ENCODE measurements at regions not wholly inside any gene's neighbourhood (a gene's known extent, or its start where the extent isn't known, plus 50 kb on each side); places are given as distances from the start of the nearest gene placed in this dataset.
A peak's percentile ranks its signal among the peaks of the same experiment; 100 is the strongest.

- Histone ChIP-seq H3K4me3 (no peak overlapping the region), H3K36me3 (no peaks in the 10 kb centered on the region), H3K27me3 (peaks cover 0 to 19% (median 0%) of the 10 kb centered on the region in 11 experiments; a peak in 4 of 22 replicates), H3K4me2 (no peak overlapping the region), H3K9ac (no peak overlapping the region), H3K27ac (no peak overlapping the region), H3K4me1 (peaks cover 30 to 53% (median 45%) of the 10 kb centered on the region in 10 experiments), H3K9me3 (replicated peaks in 1 of 11) (no peaks in the 10 kb centered on the region), H4K20me1 (no peaks in the 10 kb centered on the region; a peak in 1 of 22 replicates)
- TF ChIP-seq Cebpa-rat (IDR thresholded peaks at IDR 0.05), result no peak
Observed at GRCh38 chr6:169902070-169902469, 150.6 kb downstream of the ERMARD start.

DNA sequence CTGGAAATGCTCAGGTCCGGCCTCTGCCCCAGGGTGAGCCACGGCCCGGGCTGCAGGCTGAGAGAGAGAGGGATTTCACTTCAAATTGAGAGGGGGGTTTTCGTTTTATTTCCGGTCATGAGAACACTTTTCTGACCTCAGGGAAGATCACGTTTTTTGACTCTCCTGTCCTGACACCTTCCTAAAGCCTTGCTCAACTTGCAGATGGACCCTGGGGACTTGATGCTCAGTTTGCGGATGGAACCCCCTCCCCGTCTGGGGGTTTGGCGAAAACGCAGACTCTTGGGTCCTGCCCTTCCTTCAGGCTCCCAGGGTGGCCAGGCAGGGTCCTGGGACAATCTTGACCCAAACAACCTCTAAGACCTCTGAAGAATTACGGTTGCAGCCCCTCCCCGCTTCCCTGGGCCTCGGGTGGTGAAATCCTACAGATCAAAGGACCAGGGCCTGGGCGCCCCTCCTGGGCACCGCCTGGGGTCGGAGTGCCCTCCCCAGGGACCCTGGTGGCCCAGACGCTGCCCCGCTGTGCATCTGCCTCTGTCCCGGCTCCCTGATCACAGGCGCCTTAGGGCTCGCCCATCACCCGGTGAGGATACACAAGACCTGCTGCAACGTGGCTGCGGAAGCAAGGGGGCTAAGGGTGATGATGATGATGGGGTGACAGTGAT, 148.2 kb downstream of the ERMARD start:
- H3K4me1 ChIP-seq, result peaks cover 9 to 35% (median 21%) of the 10 kb centered on the region in 10 experiments
- peak overlapping the region in 1 of 11 experiments; percentile 60; a peak in 1 of 22 replicates for H3K9ac ChIP-seq
- H3K36me3 ChIP-seq, result no peaks in the 10 kb centered on the region
- H3K27ac ChIP-seq, result no peak overlapping the region; a peak in 2 of 22 replicates
- H4K20me1 ChIP-seq, result no peaks in the 10 kb centered on the region
- peak overlapping the region in 9 of 11 experiments; percentile 29 to 88 (median 74); a peak in 18 of 22 replicates for H3K4me2 ChIP-seq
- no peak for TF ChIP-seq Cebpa-rat (IDR thresholded peaks at IDR 0.05)
- no peak overlapping the region for H3K4me3 ChIP-seq
- 0 out of 22 replicates have a peak, but pooled peaks cover 0 to 8% (median 0%) of the 10 kb centered on the region in 11 experiments for H3K27me3 ChIP-seq
- H3K9me3 ChIP-seq (replicated peaks in 1 of 11), result no peaks in the 10 kb centered on the region

DNA sequence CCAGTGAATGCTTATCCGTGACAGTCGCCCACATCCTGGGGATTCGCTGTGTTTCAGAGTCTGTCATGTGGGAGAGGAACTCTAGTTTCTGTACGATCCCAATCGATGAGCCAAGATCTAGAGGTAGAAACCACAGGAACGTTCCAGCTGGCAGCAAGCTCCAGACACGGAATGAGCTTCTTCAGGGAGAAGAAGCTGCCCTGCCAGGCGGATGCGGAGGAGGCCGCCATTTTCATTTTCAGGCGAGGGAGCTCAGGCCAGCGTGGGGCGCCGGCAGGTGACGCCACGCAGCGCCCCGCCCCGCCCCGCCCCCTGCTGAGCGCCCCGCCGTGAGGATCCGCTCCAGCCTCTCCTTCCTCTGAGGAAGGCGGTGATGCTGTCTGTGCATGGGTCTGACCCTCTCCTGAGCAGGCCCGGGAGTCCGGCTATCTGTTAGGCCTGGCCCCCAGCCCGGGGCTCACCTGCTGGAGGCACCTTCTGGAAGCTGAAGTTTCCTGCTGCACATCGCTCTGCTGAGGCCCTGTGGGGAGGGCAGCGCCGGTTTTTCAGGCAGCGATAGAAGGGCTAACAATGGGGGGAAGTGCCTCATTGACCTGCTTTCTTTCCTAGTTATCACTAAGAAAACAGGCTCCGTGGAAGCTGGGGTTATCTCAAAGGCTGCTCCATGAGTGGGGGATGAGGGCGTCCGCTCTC, 147.5 kb downstream of the ERMARD start:
- Histone ChIP-seq H3K27ac (no peak overlapping the region; a peak in 1 of 22 replicates), H3K4me1 (peaks cover 2 to 35% (median 14%) of the 10 kb centered on the region in 10 experiments; a peak in 17 of 20 replicates), H3K4me3 (no peak overlapping the region), H3K9me3 (replicated peaks in 1 of 11) (no peaks in the 10 kb centered on the region), H3K9ac (no peak overlapping the region), H3K4me2 (peak overlapping the region in 9 of 11 experiments; percentile 29 to 88 (median 74); a peak in 13 of 22 replicates), H3K27me3 (0 out of 22 replicates have a peak, but pooled peaks cover 0 to 8% (median 0%) of the 10 kb centered on the region in 11 experiments), H3K36me3 (no peaks in the 10 kb centered on the region), H4K20me1 (no peaks in the 10 kb centered on the region)
- no peak for TF ChIP-seq Cebpa-rat (IDR thresholded peaks at IDR 0.05)

DNA sequence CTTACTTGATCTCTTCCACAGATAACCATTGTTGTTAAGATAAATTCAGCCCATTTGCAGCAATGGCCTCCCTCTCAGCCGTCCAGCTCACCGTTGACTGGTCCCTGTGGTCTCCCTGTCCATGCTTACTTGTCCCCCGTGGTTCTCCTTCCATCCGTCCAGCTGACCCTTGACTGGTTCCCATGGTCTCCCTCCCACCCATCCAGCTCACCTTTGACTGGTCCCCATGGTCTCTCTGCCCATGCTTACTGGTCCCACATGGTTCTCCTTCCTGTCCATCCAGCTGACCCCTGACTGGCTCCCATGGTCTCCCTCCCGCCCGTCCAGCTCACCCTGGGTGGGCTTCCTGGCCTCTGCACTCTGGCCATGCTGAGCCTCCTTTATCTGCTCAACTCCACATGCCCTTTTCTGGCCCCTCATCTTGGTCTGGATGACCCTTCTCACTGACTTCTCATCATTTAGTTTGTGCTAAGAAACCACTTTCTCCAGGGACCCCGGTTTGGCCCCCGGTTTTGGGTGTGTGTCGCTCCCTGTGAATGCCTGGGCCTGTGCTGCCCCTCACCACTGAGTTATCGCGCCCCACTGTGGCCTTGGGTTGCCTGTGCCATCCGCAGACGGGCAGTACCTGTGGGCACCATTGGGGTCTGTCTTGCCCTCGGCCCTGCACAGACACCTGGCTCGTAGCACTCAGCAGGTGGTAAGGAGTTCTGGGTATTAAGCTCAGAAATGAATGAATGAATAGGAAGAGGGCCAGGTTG, 146.4 kb downstream of the ERMARD start:
- no peak overlapping the region for H3K27ac ChIP-seq
- no peak overlapping the region for H3K4me2 ChIP-seq
- TF ChIP-seq Cebpa-rat (IDR thresholded peaks at IDR 0.05), result no peak
- peaks cover 4 to 30% (median 13%) of the 10 kb centered on the region in 10 experiments; a peak in 16 of 20 replicates for H3K4me1 ChIP-seq
- no peak overlapping the region for H3K9ac ChIP-seq
- peaks cover 0 to 8% (median 0%) of the 10 kb centered on the region in 11 experiments; a peak in 1 of 22 replicates for H3K27me3 ChIP-seq
- H3K4me3 ChIP-seq, result no peak overlapping the region
- H3K36me3 ChIP-seq, result no peaks in the 10 kb centered on the region
- peaks cover 0 to 4% (median 0%) of the 10 kb centered on the region in 11 experiments; a peak in 5 of 22 replicates for H3K9me3 ChIP-seq (replicated peaks in 1 of 11)
- no peaks in the 10 kb centered on the region for H4K20me1 ChIP-seq

DNA sequence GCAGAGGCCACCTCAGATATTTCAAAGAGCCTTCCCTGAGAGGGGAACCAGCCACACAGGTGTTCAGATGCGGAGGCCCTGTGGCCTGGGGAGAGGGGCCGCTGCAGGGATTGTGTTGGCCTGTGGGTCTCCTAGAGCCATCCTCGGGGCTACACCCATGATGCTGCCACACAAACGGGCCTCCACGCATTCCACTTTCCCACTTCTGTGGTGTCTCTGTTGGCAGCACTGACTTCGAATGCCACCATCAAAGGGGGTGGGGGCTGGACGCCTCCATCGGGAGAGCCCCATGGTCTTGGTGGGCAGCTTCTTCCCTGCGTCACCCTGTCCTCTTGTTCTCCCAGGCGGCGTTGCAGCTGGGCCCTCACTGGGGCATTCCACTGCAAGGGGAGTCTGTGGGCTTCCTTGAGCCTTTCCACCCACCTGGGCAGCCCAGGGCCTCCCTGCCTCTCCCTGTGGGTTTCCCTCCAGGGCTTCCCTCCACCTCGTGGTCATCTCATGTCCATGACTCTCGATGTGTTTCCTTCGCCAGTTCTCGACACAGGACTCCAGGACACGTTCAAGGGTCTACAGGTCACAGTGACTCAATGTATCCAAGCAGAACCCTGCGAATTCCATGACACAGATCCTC, 145.5 kb downstream of the ERMARD start:
- Histone ChIP-seq H3K27ac (no peak overlapping the region), H3K4me1 (peaks cover 4 to 30% (median 13%) of the 10 kb centered on the region in 10 experiments; a peak in 16 of 20 replicates), H3K9ac (no peak overlapping the region), H3K9me3 (replicated peaks in 1 of 11) (peaks cover 3 to 13% (median 8%) of the 10 kb centered on the region in 11 experiments; a peak in 20 of 22 replicates), H3K36me3 (no peaks in the 10 kb centered on the region), H3K4me3 (no peak overlapping the region), H4K20me1 (no peaks in the 10 kb centered on the region), H3K4me2 (no peak overlapping the region), H3K27me3 (peaks cover 0 to 12% (median 0%) of the 10 kb centered on the region in 11 experiments; a peak in 3 of 22 replicates)
- TF ChIP-seq Cebpa-rat (IDR thresholded peaks at IDR 0.05), result no peak

DNA sequence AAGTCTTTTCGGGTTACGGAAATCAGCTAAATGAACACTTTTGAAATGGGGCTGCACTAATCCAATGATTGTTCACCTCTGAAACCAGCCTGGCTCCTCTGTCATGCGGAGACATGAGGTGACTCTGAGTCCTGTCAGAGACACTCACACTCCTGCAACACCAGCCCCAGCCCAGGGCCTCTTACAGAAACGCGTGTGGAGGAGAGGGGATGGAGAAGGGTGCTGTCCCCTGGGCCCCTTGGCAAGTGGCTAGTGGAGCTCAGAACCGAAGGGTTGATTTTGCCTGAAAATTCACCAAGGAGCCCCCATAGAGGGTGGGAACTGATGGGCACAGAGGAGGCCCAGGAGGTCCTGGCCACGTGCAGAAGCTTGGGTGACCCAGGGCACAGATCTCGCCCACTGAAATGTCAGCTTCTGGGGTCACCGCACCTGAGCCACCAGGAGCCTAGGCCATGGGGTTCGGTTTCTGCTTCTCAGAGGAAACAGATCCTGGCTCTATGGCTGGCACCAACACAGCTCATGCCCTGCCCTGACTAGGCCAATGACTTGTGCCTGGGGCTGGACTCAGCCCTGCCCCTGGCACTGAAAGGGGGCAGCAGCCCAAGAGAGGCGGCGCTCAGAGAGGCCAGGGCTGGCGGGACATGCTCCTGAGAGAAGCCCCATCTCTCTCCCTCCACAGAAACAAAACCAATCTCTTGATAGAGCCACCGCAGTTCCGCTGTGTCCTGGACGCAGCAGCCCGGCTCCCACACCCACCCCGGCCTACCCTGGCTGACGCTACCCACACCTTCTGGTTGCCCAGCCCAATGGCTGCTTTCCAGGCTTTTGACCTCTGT, 144.7 kb downstream of the ERMARD start:
- TF ChIP-seq Cebpa-rat (IDR thresholded peaks at IDR 0.05), result no peak
- Histone ChIP-seq H3K36me3 (no peaks in the 10 kb centered on the region), H3K9ac (no peak overlapping the region), H4K20me1 (no peaks in the 10 kb centered on the region), H3K4me2 (peak overlapping the region in 3 of 11 experiments; percentile 6 to 58 (median 30); a peak in 3 of 22 replicates), H3K27me3 (peaks cover 0 to 19% (median 1%) of the 10 kb centered on the region in 11 experiments; a peak in 6 of 22 replicates), H3K27ac (no peak overlapping the region), H3K9me3 (replicated peaks in 1 of 11) (peaks cover 3 to 21% (median 16%) of the 10 kb centered on the region in 11 experiments; a peak in 20 of 22 replicates), H3K4me3 (no peak overlapping the region), H3K4me1 (peaks cover 4 to 27% (median 13%) of the 10 kb centered on the region in 10 experiments; a peak in 16 of 20 replicates)

GRCh38 chr6:169895000-169895759, 143.8 kb downstream of the ERMARD start:
- H3K27ac ChIP-seq, result no peak overlapping the region
- no peak for TF ChIP-seq Cebpa-rat (IDR thresholded peaks at IDR 0.05)
- H3K4me1 ChIP-seq, result peaks cover 4 to 25% (median 13%) of the 10 kb centered on the region in 10 experiments; a peak in 16 of 20 replicates
- H3K4me3 ChIP-seq, result no peak overlapping the region
- H3K4me2 ChIP-seq, result peak overlapping the region in 6 of 11 experiments; percentile 2 to 58 (median 18); a peak in 7 of 22 replicates
- no peaks in the 10 kb centered on the region for H4K20me1 ChIP-seq
- H3K9ac ChIP-seq, result no peak overlapping the region
- no peaks in the 10 kb centered on the region for H3K36me3 ChIP-seq
- H3K27me3 ChIP-seq, result peaks cover 0 to 23% (median 6%) of the 10 kb centered on the region in 11 experiments; a peak in 7 of 22 replicates
- peaks cover 3 to 26% (median 19%) of the 10 kb centered on the region in 11 experiments; a peak in 20 of 22 replicates for H3K9me3 ChIP-seq (replicated peaks in 1 of 11)
